ENCODE measurements at regions not wholly inside any gene's neighbourhood (a gene's known extent, or its start where the extent isn't known, plus 50 kb on each side); places are given as distances from the start of the nearest gene placed in this dataset.

DNA sequence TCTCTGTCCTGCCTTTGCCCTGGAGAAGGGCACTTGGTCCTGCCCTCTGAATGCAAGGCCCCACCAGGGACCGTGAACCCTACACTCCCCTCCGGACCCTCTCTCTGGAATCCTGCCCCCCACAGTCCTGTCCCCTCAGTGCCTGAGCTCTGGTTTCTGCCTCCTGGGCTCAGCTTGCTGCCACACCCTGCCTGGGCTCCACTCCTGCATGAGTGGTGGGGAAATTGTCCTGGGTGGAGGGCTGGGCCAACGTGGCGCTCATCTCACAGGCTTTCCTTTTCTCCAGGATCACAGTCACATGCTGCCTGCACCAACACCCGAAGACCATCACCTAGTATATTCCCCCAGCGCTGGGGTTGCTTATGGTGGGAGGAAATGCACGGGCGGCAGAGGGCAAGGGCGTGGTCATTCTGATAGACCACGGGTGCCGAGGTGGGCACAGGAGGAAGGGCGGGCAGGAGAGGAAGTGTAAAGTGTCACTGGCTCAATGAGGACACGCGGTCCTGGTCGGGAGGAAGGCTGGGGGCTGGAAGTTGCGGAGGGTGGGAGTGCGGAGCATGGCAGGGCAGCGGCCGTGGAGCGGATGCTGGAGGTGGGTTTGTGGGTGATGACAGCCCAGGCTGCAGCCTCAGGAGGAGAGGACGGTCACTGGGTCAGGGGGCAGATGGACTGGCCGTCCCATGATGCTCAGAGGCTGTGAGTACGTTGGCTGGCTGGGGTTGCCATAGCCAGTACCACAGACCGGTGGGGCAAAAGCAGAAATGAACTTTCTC is 99.5 kb downstream of the KIF26A start:
- TF ChIP-seq, protein P1, sequence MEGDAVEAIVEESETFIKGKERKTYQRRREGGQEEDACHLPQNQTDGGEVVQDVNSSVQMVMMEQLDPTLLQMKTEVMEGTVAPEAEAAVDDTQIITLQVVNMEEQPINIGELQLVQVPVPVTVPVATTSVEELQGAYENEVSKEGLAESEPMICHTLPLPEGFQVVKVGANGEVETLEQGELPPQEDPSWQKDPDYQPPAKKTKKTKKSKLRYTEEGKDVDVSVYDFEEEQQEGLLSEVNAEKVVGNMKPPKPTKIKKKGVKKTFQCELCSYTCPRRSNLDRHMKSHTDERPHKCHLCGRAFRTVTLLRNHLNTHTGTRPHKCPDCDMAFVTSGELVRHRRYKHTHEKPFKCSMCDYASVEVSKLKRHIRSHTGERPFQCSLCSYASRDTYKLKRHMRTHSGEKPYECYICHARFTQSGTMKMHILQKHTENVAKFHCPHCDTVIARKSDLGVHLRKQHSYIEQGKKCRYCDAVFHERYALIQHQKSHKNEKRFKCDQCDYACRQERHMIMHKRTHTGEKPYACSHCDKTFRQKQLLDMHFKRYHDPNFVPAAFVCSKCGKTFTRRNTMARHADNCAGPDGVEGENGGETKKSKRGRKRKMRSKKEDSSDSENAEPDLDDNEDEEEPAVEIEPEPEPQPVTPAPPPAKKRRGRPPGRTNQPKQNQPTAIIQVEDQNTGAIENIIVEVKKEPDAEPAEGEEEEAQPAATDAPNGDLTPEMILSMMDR (IDR thresholded peaks at IDR 0.05; ENCODE audit: poor library complexity) = no peak
- no peak for TF ChIP-seq EZH2phosphoT487 (IDR thresholded peaks at IDR 0.05; ENCODE audit: low read depth, severe bottlenecking, unreplicated experiment)
- no peak for TF ChIP-seq EZH2 (IDR thresholded peaks at IDR 0.05; ENCODE audit: borderline replicate concordance)
